PFSK-1 (cell line): ENCODE measurements at regions not wholly inside any gene's neighbourhood (a gene's known extent, or its start where the extent isn't known, plus 50 kb on each side); places are given as distances from the start of the nearest gene placed in this dataset.

Source experiments
- FOXP2 ChIP-seq: optimal IDR thresholded peaks from 2 replicates; pipeline ENCODE3; 2011; ENCODE audit warnings: borderline replicate concordance, control low read depth, inconsistent platforms; ENCODE audit not compliant: insufficient read depth; ENCODE audit errors: extremely low read length, extremely low read depth
- POLR2AphosphoS5 ChIP-seq: IDR thresholded peaks from 2 replicates; pipeline ENCODE4 v1.6.1; 2012; ENCODE audit warnings: low read depth, mild to moderate bottlenecking, control low read depth, low read length, moderate library complexity
- REST ChIP-seq, 2 experiments: IDR thresholded peaks; 2 replicates each; pipeline versions ENCODE4 v1.6.1 to v1.8.0; 2011 to 2012; ENCODE audit warnings: low read depth in 2 of 2, low read length in 2 of 2, control low read depth in 1 of 2, inconsistent platforms in 1 of 2, mild to moderate bottlenecking in 1 of 2, moderate library complexity in 1 of 2; ENCODE audit not compliant: insufficient read depth in 1 of 2
- SIN3A ChIP-seq: IDR thresholded peaks from 2 replicates; pipeline ENCODE4 v1.6.1; 2012; ENCODE audit warnings: mild to moderate bottlenecking, low read length, moderate library complexity, borderline replicate concordance; ENCODE audit not compliant: insufficient read depth
- TAF1 ChIP-seq: IDR thresholded peaks from 2 replicates; pipeline ENCODE4 v1.6.1; 2012; ENCODE audit warnings: low read length, control low read depth, borderline replicate concordance; ENCODE audit not compliant: insufficient read depth

- TF ChIP-seq REST (IDR thresholded peaks at IDR 0.05; ENCODE audit: insufficient read depth in 1 of 2, low read depth in 2 of 2, low read length in 2 of 2), result no peak
- TF ChIP-seq SIN3A, result no peak
- TF ChIP-seq POLR2AphosphoS5, result no peak
- TF ChIP-seq TAF1, result no peak
- TF ChIP-seq FOXP2, result no peak
Measured at GRCh38 chr5:18972177-18972576, 1015.8 kb downstream of the CDH18 start.

GRCh38 chr5:18975624-18976023, 1012.4 kb downstream of the CDH18 start:
- no peak for TF ChIP-seq REST (IDR thresholded peaks at IDR 0.05; ENCODE audit: insufficient read depth in 1 of 2, low read depth in 2 of 2, low read length in 2 of 2)

- TF ChIP-seq TAF1 (no peak), POLR2AphosphoS5 (no peak), REST (IDR thresholded peaks at IDR 0.05; ENCODE audit: insufficient read depth in 1 of 2, low read depth in 2 of 2, low read length in 2 of 2) (no peak), SIN3A (no peak), FOXP2 (no peak)
Measured at GRCh38 chr5:18977880-18978279, 1010.1 kb downstream of the CDH18 start.

GRCh38 chr5:18984559-18985080, 1003.4 kb downstream of the CDH18 start:
- TF ChIP-seq TAF1 (no peak), POLR2AphosphoS5 (no peak), FOXP2 (no peak), REST (IDR thresholded peaks at IDR 0.05; ENCODE audit: insufficient read depth in 1 of 2, low read depth in 2 of 2, low read length in 2 of 2) (no peak), SIN3A (no peak)

GRCh38 chr5:18985171-18985758, 1002.7 kb downstream of the CDH18 start:
- TF ChIP-seq TAF1 (no peak), SIN3A (no peak), FOXP2 (no peak), REST (IDR thresholded peaks at IDR 0.05; ENCODE audit: insufficient read depth in 1 of 2, low read depth in 2 of 2, low read length in 2 of 2) (no peak), POLR2AphosphoS5 (no peak)
